Erythroblast (primary cell): ENCODE measurements at regions not wholly inside any gene's neighbourhood (a gene's known extent, or its start where the extent isn't known, plus 50 kb on each side); places are given as distances from the start of the nearest gene placed in this dataset.

Experiments used
- GATA1 ChIP-seq: IDR thresholded peaks from 2 replicates; pipeline ENCODE4 v1.6.1; 2011; ENCODE audit warnings: low read depth, mild to moderate bottlenecking, control low read depth, low read length, moderate library complexity
- POLR2A ChIP-seq: IDR thresholded peaks from 2 replicates; pipeline ENCODE4 v1.6.1; 2011; ENCODE audit warnings: mild to moderate bottlenecking, low read length

GRCh38 chr9:6105738-6106137, 90.3 kb upstream of the RANBP6 start:
- no peak for TF ChIP-seq POLR2A
- TF ChIP-seq GATA1 = no peak
